ENCODE measurements at regions not wholly inside any gene's neighbourhood (a gene's known extent, or its start where the extent isn't known, plus 50 kb on each side); places are given as distances from the start of the nearest gene placed in this dataset.
"Not testable (repeated sequence)": the region's sequence is repeated elsewhere in the genome, so short reads cannot be mapped to it uniquely, and the experiment has no call there.

- DNase-seq = no peak
These were observed 656.1 kb downstream of the DACH1 start for GRCh38 chr13:71210861-71211260.

GRCh38 chr13:71209217-71209616 is 657.8 kb downstream of the DACH1 start:
- no peak for DNase-seq

GRCh38 chr13:71184583-71184982 is 682.4 kb downstream of the DACH1 start:
- DNase-seq = not testable (repeated sequence)

GRCh38 chr13:71183352-71183751 is 683.7 kb downstream of the DACH1 start:
- not testable (repeated sequence) for DNase-seq

GRCh38 chr13:71171740-71172139 is 695.3 kb downstream of the DACH1 start:
- DNase-seq = no peak

- no peak for DNase-seq
These were observed 697.8 kb downstream of the DACH1 start for GRCh38 chr13:71169180-71169579.

GRCh38 chr13:71156550-71156949 is 710.5 kb downstream of the DACH1 start:
- no peak for DNase-seq

- no peak for DNase-seq
These were observed 717.3 kb downstream of the DACH1 start for GRCh38 chr13:71149498-71150363.

- no peak for DNase-seq
These were observed 718.0 kb downstream of the DACH1 start for GRCh38 chr13:71149046-71149445.

GRCh38 chr13:71148396-71148795 is 718.6 kb downstream of the DACH1 start:
- DNase-seq = no peak

- no peak for DNase-seq
These were observed 722.1 kb downstream of the DACH1 start for GRCh38 chr13:71144883-71145282.

- DNase-seq = no peak
These were observed 729.9 kb downstream of the DACH1 start for GRCh38 chr13:71137101-71137500.

- DNase-seq = no peak
These were observed 742.8 kb downstream of the DACH1 start for GRCh38 chr13:71124230-71124629.

- no peak for DNase-seq
These were observed 748.1 kb downstream of the DACH1 start for GRCh38 chr13:71118779-71119364.

- no peak for DNase-seq
These were observed 749.1 kb downstream of the DACH1 start for GRCh38 chr13:71117920-71118319.

- DNase-seq = no peak
These were observed 751.7 kb downstream of the DACH1 start for GRCh38 chr13:71115301-71115700.

GRCh38 chr13:71096421-71096820 is 770.6 kb downstream of the DACH1 start:
- no peak for DNase-seq

GRCh38 chr13:71090990-71091389 is 776.0 kb downstream of the DACH1 start:
- no peak for DNase-seq

- DNase-seq = no peak
These were observed 777.9 kb downstream of the DACH1 start for GRCh38 chr13:71089056-71089455.

GRCh38 chr13:71087432-71087831 is 779.6 kb downstream of the DACH1 start:
- DNase-seq = no peak

GRCh38 chr13:71087006-71087405 is 780.0 kb downstream of the DACH1 start:
- no peak for DNase-seq

- no peak for DNase-seq
These were observed 784.4 kb downstream of the DACH1 start for GRCh38 chr13:71082631-71083030.

GRCh38 chr13:71079638-71080037 is 787.4 kb downstream of the DACH1 start:
- DNase-seq = no peak

GRCh38 chr13:71068041-71068440 is 799.0 kb downstream of the DACH1 start:
- DNase-seq = no peak
